Tibial artery (tissue), 4 donors: ENCODE measurements at regions not wholly inside any gene's neighbourhood (a gene's known extent, or its start where the extent isn't known, plus 50 kb on each side); places are given as distances from the start of the nearest gene placed in this dataset.

Source experiments
- DNase-seq, 2 donors: peaks; one replicate each; pipeline ENCODE4 v3.0.0-alpha.2; 2019
- H3K27ac ChIP-seq, 2 donors: fragments of 200-600 bp; sonication (generic) in 1 of 2; 1 replicate in 1 of 2; 2 replicates in 1 of 2; pipeline ENCODE4 v1.5.1; 2018 to 2019; ENCODE audit warnings: mild to moderate bottlenecking in 1 of 2
- H3K27me3 ChIP-seq, 2 donors: fragments of 200-600 bp; sonication (generic) in 1 of 2; one replicate each; pipeline versions ENCODE4 v1.5.1 to v1.6.0; 2016 to 2019
- H3K36me3 ChIP-seq, 3 donors: fragments of 200-600 bp; sonication (generic) in 2 of 3; one replicate each; pipeline ENCODE4 v1.5.1; 2016 to 2019; ENCODE audit warnings: mild to moderate bottlenecking in 2 of 3
- H3K4me1 ChIP-seq, 4 donors: fragments of 200-600 bp; sonication (generic) in 2 of 4; 1 replicate in 3 of 4; 2 replicates in 1 of 4; pipeline ENCODE4 v1.5.1; 2016 to 2019
- H3K4me3 ChIP-seq, 2 donors: fragments of 200-600 bp; sonication (generic) in 1 of 2; 1 replicate in 1 of 2; 2 replicates in 1 of 2; pipeline ENCODE4 v1.5.1; 2018 to 2019; ENCODE audit warnings: mild to moderate bottlenecking in 2 of 2
- H3K9me3 ChIP-seq, 3 donors: fragments of 200-600 bp; sonication (generic) in 1 of 3; one replicate each; pipeline ENCODE4 v1.5.1; 2016 to 2019
- CTCF ChIP-seq, 2 experiments: fragments of 200-600 bp in 1 of 2; fragments of 450-650 bp in 1 of 2; IDR thresholded peaks; one replicate each; pipeline ENCODE4 v1.5.1; 2017 to 2019; ENCODE audit warnings: antibody characterized with exemption in 2 of 2, mild to moderate bottlenecking in 1 of 2, moderate library complexity in 1 of 2
- intact Hi-C: fragments of 100-400 bp; cut with DNase I; formaldehyde crosslinking; loops from one replicate; pipeline ENCODE4 v1.15.0; 2023; ENCODE audit warnings: low total_unique reads

GRCh38 chr13:47146991-47147811 is 250.3 kb upstream of the HTR2A start:
- H3K4me1 ChIP-seq = no peaks in the 10 kb centered on the region
- no peak for DNase-seq
- H3K9me3 ChIP-seq = no peaks in the 10 kb centered on the region
- intact Hi-C loops = no loop called here
- TF ChIP-seq CTCF (IDR thresholded peaks at IDR 0.05) = no peak
- no peaks in the 10 kb centered on the region for H3K36me3 ChIP-seq
- no peaks in the 10 kb centered on the region for H3K27me3 ChIP-seq
- H3K4me3 ChIP-seq = no peak overlapping the region
- no peak overlapping the region for H3K27ac ChIP-seq

GRCh38 chr13:47146136-47146535 is 249.3 kb upstream of the HTR2A start:
- no peaks in the 10 kb centered on the region for H3K4me1 ChIP-seq
- H3K4me3 ChIP-seq = no peak overlapping the region
- no peaks in the 10 kb centered on the region for H3K9me3 ChIP-seq
- no peaks in the 10 kb centered on the region for H3K27me3 ChIP-seq
- intact Hi-C loops = no loop called here
- H3K36me3 ChIP-seq = no peaks in the 10 kb centered on the region
- no peak for DNase-seq
- H3K27ac ChIP-seq = no peak overlapping the region
- TF ChIP-seq CTCF (IDR thresholded peaks at IDR 0.05) = no peak

- DNase-seq = no peak
- Histone ChIP-seq H3K36me3 (no peaks in the 10 kb centered on the region), H3K4me3 (no peak overlapping the region), H3K4me1 (no peaks in the 10 kb centered on the region), H3K9me3 (no peaks in the 10 kb centered on the region), H3K27ac (no peak overlapping the region), H3K27me3 (no peaks in the 10 kb centered on the region)
- intact Hi-C loops = no loop called here
- TF ChIP-seq CTCF (IDR thresholded peaks at IDR 0.05) = no peak
These were observed 247.9 kb upstream of the HTR2A start for GRCh38 chr13:47144782-47145181.

GRCh38 chr13:47142105-47142504 is 245.3 kb upstream of the HTR2A start:
- no peak for TF ChIP-seq CTCF (IDR thresholded peaks at IDR 0.05)
- intact Hi-C loops = no loop called here
- Histone ChIP-seq H3K27me3 (no peaks in the 10 kb centered on the region), H3K4me3 (no peak overlapping the region), H3K4me1 (no peaks in the 10 kb centered on the region), H3K9me3 (no peaks in the 10 kb centered on the region), H3K27ac (no peak overlapping the region), H3K36me3 (no peaks in the 10 kb centered on the region)
- DNase-seq = no peak

GRCh38 chr13:47139519-47139918 is 242.7 kb upstream of the HTR2A start:
- Histone ChIP-seq H3K9me3 (no peaks in the 10 kb centered on the region), H3K27me3 (no peaks in the 10 kb centered on the region), H3K4me3 (no peak overlapping the region), H3K27ac (no peak overlapping the region), H3K4me1 (no peaks in the 10 kb centered on the region), H3K36me3 (no peaks in the 10 kb centered on the region)
- intact Hi-C loops = no loop called here
- no peak for DNase-seq
- TF ChIP-seq CTCF (IDR thresholded peaks at IDR 0.05) = no peak
